Esophagus muscularis mucosa (tissue), 4 donors: ENCODE measurements at regions not wholly inside any gene's neighbourhood (a gene's known extent, or its start where the extent isn't known, plus 50 kb on each side); places are given as distances from the start of the nearest gene placed in this dataset.

Experiments used
- DNase-seq: peaks from one replicate; pipeline ENCODE4 v3.0.0-alpha.2; 2017; ENCODE audit errors: extremely low spot score
- H3K27ac ChIP-seq, 4 donors: fragments of 200-600 bp; sonication (generic); replicated peaks in 1 of 4; 1 replicate in 3 of 4; 2 replicates in 1 of 4; pipeline ENCODE4 v1.5.1; 2016 to 2019; ENCODE audit warnings: mild to moderate bottlenecking in 1 of 4
- H3K27me3 ChIP-seq, 4 donors: fragments of 200-600 bp; sonication (generic); one replicate each; pipeline versions ENCODE4 v1.5.1 to v1.6.0; 2016 to 2019
- H3K36me3 ChIP-seq, 4 donors: fragments of 200-600 bp; sonication (generic); one replicate each; pipeline ENCODE4 v1.5.1; 2016 to 2019
- H3K4me1 ChIP-seq, 4 donors: fragments of 200-600 bp; sonication (generic); one replicate each; pipeline ENCODE4 v1.5.1; 2016 to 2019
- H3K4me3 ChIP-seq, 4 donors: fragments of 200-600 bp; sonication (generic); 1 replicate in 2 of 4; 2 replicates in 2 of 4; pipeline ENCODE4 v1.5.1; 2016 to 2019; ENCODE audit warnings: mild to moderate bottlenecking in 4 of 4, moderate library complexity in 1 of 4
- H3K9me3 ChIP-seq, 4 donors: fragments of 200-600 bp; sonication (generic); 1 replicate in 3 of 4; 2 replicates in 1 of 4; pipeline ENCODE4 v1.5.1; 2016 to 2019
- EP300 ChIP-seq: sonication (generic); formaldehyde crosslinking; IDR thresholded peaks from one replicate; pipeline ENCODE4 v1.6.1; 2017; ENCODE audit warnings: antibody characterized with exemption
- POLR2A ChIP-seq: fragments of 450-650 bp; IDR thresholded peaks from one replicate; pipeline ENCODE4 v1.6.1; 2017; ENCODE audit warnings: antibody characterized with exemption, moderate library complexity, mild to moderate bottlenecking, low read depth
- POLR2AphosphoS5 ChIP-seq, 2 donors: sonication (generic); formaldehyde crosslinking; IDR thresholded peaks; one replicate each; pipeline ENCODE4 v1.6.1; 2017; ENCODE audit warnings: antibody characterized with exemption in 2 of 2
- WGBS: methylation state at CpG from one replicate; pipeline ENCODE4 v1.1.5; 2018; 5-methylcytosine and 5-hydroxymethylcytosine counted together
- intact Hi-C: fragments of 100-400 bp; cut with DNase I; formaldehyde crosslinking; loops from one replicate; pipeline ENCODE4 v1.15.1; 2023
- TF ChIP-seq, protein P1 (sequence below), 3 experiments: fragments of 200-600 bp in 2 of 3; fragments of 450-650 bp in 1 of 3; sonication (generic) in 2 of 3; IDR thresholded peaks; one replicate each; pipeline ENCODE4 v1.5.1; 2017 to 2019; ENCODE audit warnings: antibody characterized with exemption in 3 of 3, mild to moderate bottlenecking in 2 of 3, moderate library complexity in 1 of 3

DNA sequence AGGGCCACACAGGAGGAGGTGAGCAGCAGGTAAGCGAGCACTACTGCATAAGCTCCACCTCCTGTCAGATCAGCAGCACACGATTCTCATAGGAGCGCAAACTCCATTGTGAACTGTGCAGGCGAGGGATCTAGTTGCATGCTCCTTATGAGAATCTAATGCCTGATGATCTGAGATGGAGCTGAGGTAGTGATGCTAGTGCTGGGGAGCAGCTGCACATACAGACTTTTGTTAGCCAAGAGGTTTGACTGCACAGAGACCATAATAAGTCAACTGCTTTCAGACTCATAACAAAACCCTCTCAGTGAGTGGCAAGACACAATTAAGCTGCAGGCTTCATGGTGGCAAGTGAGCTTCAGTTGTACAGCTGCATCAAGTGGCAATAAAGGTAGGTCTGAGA, 83.4 kb downstream of the PSMG1 start:
- WGBS, result 98% methylated on average over 4 of the region's 4 CpGs
- Histone ChIP-seq H3K4me1 (peaks cover 5 to 16% (median 13%) of the 10 kb centered on the region in 4 donors), H3K27ac (no peak overlapping the region), H3K9me3 (no peaks in the 10 kb centered on the region), H3K36me3 (no peaks in the 10 kb centered on the region), H3K27me3 (no peaks in the 10 kb centered on the region), H3K4me3 (no peak overlapping the region)
- TF ChIP-seq EP300, result no peak
- TF ChIP-seq, protein P1, sequence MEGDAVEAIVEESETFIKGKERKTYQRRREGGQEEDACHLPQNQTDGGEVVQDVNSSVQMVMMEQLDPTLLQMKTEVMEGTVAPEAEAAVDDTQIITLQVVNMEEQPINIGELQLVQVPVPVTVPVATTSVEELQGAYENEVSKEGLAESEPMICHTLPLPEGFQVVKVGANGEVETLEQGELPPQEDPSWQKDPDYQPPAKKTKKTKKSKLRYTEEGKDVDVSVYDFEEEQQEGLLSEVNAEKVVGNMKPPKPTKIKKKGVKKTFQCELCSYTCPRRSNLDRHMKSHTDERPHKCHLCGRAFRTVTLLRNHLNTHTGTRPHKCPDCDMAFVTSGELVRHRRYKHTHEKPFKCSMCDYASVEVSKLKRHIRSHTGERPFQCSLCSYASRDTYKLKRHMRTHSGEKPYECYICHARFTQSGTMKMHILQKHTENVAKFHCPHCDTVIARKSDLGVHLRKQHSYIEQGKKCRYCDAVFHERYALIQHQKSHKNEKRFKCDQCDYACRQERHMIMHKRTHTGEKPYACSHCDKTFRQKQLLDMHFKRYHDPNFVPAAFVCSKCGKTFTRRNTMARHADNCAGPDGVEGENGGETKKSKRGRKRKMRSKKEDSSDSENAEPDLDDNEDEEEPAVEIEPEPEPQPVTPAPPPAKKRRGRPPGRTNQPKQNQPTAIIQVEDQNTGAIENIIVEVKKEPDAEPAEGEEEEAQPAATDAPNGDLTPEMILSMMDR (IDR thresholded peaks at IDR 0.05), result no peak
- TF ChIP-seq POLR2AphosphoS5 (IDR thresholded peaks at IDR 0.05), result no peak
- TF ChIP-seq POLR2A, result no peak
- intact Hi-C loops, result no loop called here
- no peak for DNase-seq

DNA sequence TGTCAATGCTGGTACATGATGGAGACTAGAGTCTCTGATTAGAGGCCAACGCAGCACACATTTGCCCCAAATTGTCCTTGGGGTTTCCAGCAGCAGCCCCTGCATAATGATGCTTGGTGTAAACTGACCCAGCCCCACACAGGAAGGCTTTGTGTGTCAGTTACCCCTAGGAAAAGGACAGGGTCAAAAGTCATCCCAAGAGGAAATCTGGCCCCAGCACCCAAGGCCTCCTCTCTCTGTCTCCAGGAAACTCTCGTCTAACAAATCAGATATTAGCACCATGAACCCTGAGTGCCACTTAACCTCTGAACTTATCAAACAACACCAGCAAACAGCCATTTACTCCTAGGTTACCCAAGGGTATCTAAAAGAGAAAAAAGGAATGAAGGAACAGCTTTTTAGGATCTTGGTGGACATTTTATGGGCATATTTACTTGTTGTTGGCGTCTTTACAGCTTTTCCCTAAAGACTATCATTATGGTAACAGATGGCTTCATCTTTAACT, 84.5 kb downstream of the PSMG1 start:
- intact Hi-C loops, result no loop called here
- H3K4me1 ChIP-seq, result peaks cover 5 to 20% (median 14%) of the 10 kb centered on the region in 4 donors
- no peaks in the 10 kb centered on the region for H3K9me3 ChIP-seq
- no peak overlapping the region for H3K27ac ChIP-seq
- 91% methylated on average over 3 of the region's 3 CpGs for WGBS
- no peak for DNase-seq
- no peaks in the 10 kb centered on the region for H3K36me3 ChIP-seq
- no peak for TF ChIP-seq POLR2A
- TF ChIP-seq EP300, result no peak
- no peak for TF ChIP-seq POLR2AphosphoS5 (IDR thresholded peaks at IDR 0.05)
- no peak overlapping the region for H3K4me3 ChIP-seq
- no peaks in the 10 kb centered on the region for H3K27me3 ChIP-seq

DNA sequence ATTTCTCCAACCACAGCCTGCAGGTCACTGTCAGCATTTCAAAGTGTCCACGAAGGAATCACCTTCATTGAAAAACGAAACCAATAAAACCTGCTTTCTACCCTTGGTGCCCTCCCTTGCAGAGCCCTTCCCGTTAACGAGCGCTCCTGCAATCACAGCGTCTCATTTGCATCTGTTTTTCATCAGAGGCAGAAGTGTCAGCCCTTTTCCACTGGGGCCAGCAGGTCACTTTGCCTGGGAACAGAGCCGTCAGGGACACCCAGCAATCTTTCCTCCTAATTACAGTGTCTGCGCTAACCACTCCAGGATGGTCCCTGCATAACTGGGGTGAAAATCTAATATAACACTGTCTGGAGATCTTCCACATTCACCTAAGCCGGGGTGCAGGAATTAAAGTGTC, 85.3 kb downstream of the PSMG1 start:
- no peak for DNase-seq
- peaks cover 5 to 20% (median 14%) of the 10 kb centered on the region in 4 donors for H3K4me1 ChIP-seq
- no peak overlapping the region for H3K4me3 ChIP-seq
- intact Hi-C loops, result no loop called here
- WGBS, result 83% methylated on average over 9 of the region's 9 CpGs
- no peaks in the 10 kb centered on the region for H3K36me3 ChIP-seq
- H3K27me3 ChIP-seq, result no peaks in the 10 kb centered on the region
- TF ChIP-seq POLR2A (no peak), EP300 (no peak), POLR2AphosphoS5 (IDR thresholded peaks at IDR 0.05) (no peak)
- TF ChIP-seq, protein P1 (IDR thresholded peaks at IDR 0.05), result no peak
- H3K9me3 ChIP-seq, result no peaks in the 10 kb centered on the region
- H3K27ac ChIP-seq, result peak overlapping the region in 1 of 4 donors; percentile 25

DNA sequence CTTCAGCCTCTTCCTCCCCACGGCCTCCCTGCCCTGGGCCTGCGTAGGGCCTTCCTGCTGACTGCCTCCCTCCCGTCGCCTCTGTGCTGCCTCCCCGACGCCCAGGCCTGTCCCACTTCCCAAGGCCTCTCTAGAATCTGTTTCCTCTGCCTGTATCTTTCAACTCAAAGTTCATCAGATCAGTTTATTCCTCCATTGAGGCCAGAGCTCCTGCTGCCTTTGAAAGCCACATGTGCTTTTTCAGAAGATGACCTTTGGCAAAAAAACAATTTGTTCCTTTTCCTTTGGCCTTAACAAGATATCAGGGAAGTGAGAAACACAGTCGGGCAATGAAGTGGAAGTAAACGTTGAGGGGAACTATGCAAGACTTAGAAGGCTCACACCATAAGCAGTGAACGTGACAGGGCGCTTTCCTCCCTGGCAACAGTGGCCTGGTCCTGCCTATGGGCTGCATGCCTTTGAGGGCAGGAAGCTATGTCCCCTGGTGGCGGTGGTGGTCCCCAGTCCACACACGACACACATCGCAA, 85.9 kb downstream of the PSMG1 start:
- intact Hi-C loops, result no loop called here
- Histone ChIP-seq H3K9me3 (no peaks in the 10 kb centered on the region), H3K36me3 (no peaks in the 10 kb centered on the region), H3K27me3 (no peaks in the 10 kb centered on the region), H3K27ac (peak overlapping the region; percentile 31 to 50 (median 48)), H3K4me3 (no peak overlapping the region), H3K4me1 (peaks cover 5 to 20% (median 14%) of the 10 kb centered on the region in 4 donors)
- DNase-seq, result no peak
- 83% methylated on average over 13 of the region's 13 CpGs for WGBS
- TF ChIP-seq EP300, result peak; percentile 35
- TF ChIP-seq POLR2AphosphoS5 (IDR thresholded peaks at IDR 0.05), result no peak

DNA sequence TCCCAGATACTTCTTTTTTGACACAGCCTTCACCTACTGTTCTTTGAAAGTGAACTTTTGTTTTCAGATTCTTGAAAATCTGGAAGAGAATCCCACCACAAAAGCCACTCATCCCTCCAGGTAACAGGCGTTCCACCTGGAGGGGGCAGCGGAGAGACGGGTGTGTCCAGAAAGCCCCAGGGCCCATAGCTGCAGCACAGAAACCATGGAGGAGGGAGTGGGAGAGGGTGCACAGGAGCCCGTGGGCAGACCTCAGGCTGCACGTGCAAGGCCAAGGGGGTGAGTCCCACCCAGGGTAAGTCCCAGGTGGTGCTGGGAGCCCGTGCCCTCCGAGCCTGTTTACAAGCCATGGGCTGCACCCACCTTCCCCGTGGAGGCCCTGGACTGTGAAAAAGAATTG, 86.5 kb downstream of the PSMG1 start:
- peak overlapping the region; percentile 31 to 50 (median 48) for H3K27ac ChIP-seq
- no peak for DNase-seq
- H3K36me3 ChIP-seq, result no peaks in the 10 kb centered on the region
- no peak for TF ChIP-seq POLR2AphosphoS5 (IDR thresholded peaks at IDR 0.05)
- no peak for TF ChIP-seq POLR2A
- TF ChIP-seq, protein P1 (IDR thresholded peaks at IDR 0.05), result no peak
- TF ChIP-seq EP300, result no peak
- no peaks in the 10 kb centered on the region for H3K9me3 ChIP-seq
- peaks cover 5 to 20% (median 14%) of the 10 kb centered on the region in 4 donors for H3K4me1 ChIP-seq
- H3K4me3 ChIP-seq, result no peak overlapping the region
- H3K27me3 ChIP-seq, result no peaks in the 10 kb centered on the region
- WGBS, result 94% methylated on average over 6 of the region's 8 CpGs
- intact Hi-C loops, result no loop called here

DNA sequence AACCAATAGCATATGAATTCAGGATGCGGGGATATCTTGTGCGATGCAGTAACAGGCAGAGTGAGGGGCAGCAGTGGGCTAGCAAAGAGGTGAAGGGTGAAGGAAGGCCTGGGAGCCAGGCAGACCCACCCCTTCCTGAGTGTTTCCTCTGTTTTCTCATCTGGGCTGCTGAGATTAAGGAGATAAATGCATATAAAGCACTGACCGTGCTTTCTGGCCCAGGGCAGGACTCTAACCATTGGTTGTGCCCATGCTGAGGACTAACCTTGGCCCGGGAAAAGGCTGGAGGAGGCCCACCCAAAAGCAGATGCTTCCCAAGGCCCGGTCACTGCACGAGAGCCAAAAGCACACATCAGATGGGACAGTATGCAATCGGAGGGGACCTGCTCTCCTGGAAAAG, 87.6 kb downstream of the PSMG1 start:
- DNase-seq, result no peak
- intact Hi-C loops, result no loop called here

More for the DNA sequence above, 87.6 kb downstream of the PSMG1 start:
- TF ChIP-seq POLR2AphosphoS5 (IDR thresholded peaks at IDR 0.05) (no peak), EP300 (no peak), POLR2A (no peak)
- TF ChIP-seq, protein P1 (IDR thresholded peaks at IDR 0.05), result no peak
- no peaks in the 10 kb centered on the region for H3K36me3 ChIP-seq
- H3K4me1 ChIP-seq, result peaks cover 5 to 20% (median 14%) of the 10 kb centered on the region in 4 donors
- WGBS, result 76% methylated on average over 6 of the region's 7 CpGs
- H3K9me3 ChIP-seq, result no peaks in the 10 kb centered on the region
- H3K4me3 ChIP-seq, result no peak overlapping the region
- no peaks in the 10 kb centered on the region for H3K27me3 ChIP-seq
- peak overlapping the region in 1 of 4 donors; percentile 27 for H3K27ac ChIP-seq
